GM19023 (cell line): ENCODE measurements at regions not wholly inside any gene's neighbourhood (a gene's known extent, or its start where the extent isn't known, plus 50 kb on each side); places are given as distances from the start of the nearest gene placed in this dataset.
"Not testable (repeated sequence)": the region's sequence is repeated elsewhere in the genome, so short reads cannot be mapped to it uniquely, and the experiment has no call there.

Source experiments
- ATAC-seq: cut with Tn5 transposase; IDR thresholded peaks from one replicate; pipeline ENCODE4 v1.9.1; 2021; ENCODE audit warnings: mild to moderate bottlenecking, moderate library complexity; ENCODE audit not compliant: unreplicated experiment

GRCh38 chr3:74004386-74004785 is 379.6 kb upstream of the PDZRN3 start:
- no peak for ATAC-seq

GRCh38 chr3:74003734-74004133 is 379.0 kb upstream of the PDZRN3 start:
- no peak for ATAC-seq

GRCh38 chr3:74001436-74001835 is 376.7 kb upstream of the PDZRN3 start:
- ATAC-seq = no peak

- no peak for ATAC-seq
Observed at GRCh38 chr3:74000725-74001124, 376.0 kb upstream of the PDZRN3 start.

GRCh38 chr3:73999501-73999900 is 374.8 kb upstream of the PDZRN3 start:
- ATAC-seq = no peak

GRCh38 chr3:73990691-73991090 is 365.9 kb upstream of the PDZRN3 start:
- ATAC-seq = not testable (repeated sequence)

GRCh38 chr3:73966733-73967132 is 342.0 kb upstream of the PDZRN3 start:
- no peak for ATAC-seq

- ATAC-seq = no peak
Observed at GRCh38 chr3:73964818-73965217, 340.1 kb upstream of the PDZRN3 start.

GRCh38 chr3:73955494-73956070 is 330.8 kb upstream of the PDZRN3 start:
- no peak for ATAC-seq

- no peak for ATAC-seq
Observed at GRCh38 chr3:73954506-73954905, 329.8 kb upstream of the PDZRN3 start.

- ATAC-seq = no peak
Observed at GRCh38 chr3:73952781-73953180, 328.0 kb upstream of the PDZRN3 start.

GRCh38 chr3:73950865-73951558 is 326.3 kb upstream of the PDZRN3 start:
- no peak for ATAC-seq

- ATAC-seq = no peak
Observed at GRCh38 chr3:73945541-73945940, 320.8 kb upstream of the PDZRN3 start.

GRCh38 chr3:73939985-73940384 is 315.2 kb upstream of the PDZRN3 start:
- no peak for ATAC-seq

GRCh38 chr3:73933585-73933984 is 308.8 kb upstream of the PDZRN3 start:
- no peak for ATAC-seq

- ATAC-seq = no peak
Observed at GRCh38 chr3:73927203-73927570, 302.4 kb upstream of the PDZRN3 start.

GRCh38 chr3:73926360-73927202 is 301.8 kb upstream of the PDZRN3 start:
- ATAC-seq = no peak

- ATAC-seq = no peak
Observed at GRCh38 chr3:73925011-73925410, 300.3 kb upstream of the PDZRN3 start.

- ATAC-seq = no peak
Observed at GRCh38 chr3:73924048-73924447, 299.3 kb upstream of the PDZRN3 start.

- no peak for ATAC-seq
Observed at GRCh38 chr3:73917643-73918042, 292.9 kb upstream of the PDZRN3 start.

GRCh38 chr3:73915886-73916285 is 291.1 kb upstream of the PDZRN3 start:
- no peak for ATAC-seq

GRCh38 chr3:73908218-73908617 is 283.5 kb upstream of the PDZRN3 start:
- no peak for ATAC-seq
